Panc1 (cell line): ENCODE measurements at regions not wholly inside any gene's neighbourhood (a gene's known extent, or its start where the extent isn't known, plus 50 kb on each side); places are given as distances from the start of the nearest gene placed in this dataset.

Source experiments
- CTCF ChIP-seq: fragments of 450-650 bp; IDR thresholded peaks from 2 replicates; pipeline ENCODE4 v1.5.1; 2017; ENCODE audit warnings: mild to moderate bottlenecking
- POLR2AphosphoS5 ChIP-seq: IDR thresholded peaks from 2 replicates; pipeline ENCODE4 v1.6.1; 2012; ENCODE audit warnings: mild to moderate bottlenecking, low read depth, low read length, moderate library complexity
- REST ChIP-seq, 2 experiments: IDR thresholded peaks; 2 replicates each; pipeline ENCODE4 v1.6.1; 2011 to 2012; ENCODE audit warnings: low read depth in 2 of 2, control low read depth in 1 of 2, low read length in 1 of 2, mild to moderate bottlenecking in 1 of 2, moderate library complexity in 1 of 2; ENCODE audit not compliant: insufficient read depth in 1 of 2
- SIN3A ChIP-seq: IDR thresholded peaks from 2 replicates; pipeline ENCODE4 v1.6.1; 2012; ENCODE audit warnings: low read depth, mild to moderate bottlenecking, low read length, moderate library complexity, borderline replicate concordance; ENCODE audit not compliant: insufficient read depth

- TF ChIP-seq POLR2AphosphoS5 (no peak), CTCF (no peak), SIN3A (no peak), REST (IDR thresholded peaks at IDR 0.05; ENCODE audit: insufficient read depth in 1 of 2, low read depth in 2 of 2, low read length in 1 of 2) (no peak)
Measured at GRCh38 chr4:114046331-114046730, 66.9 kb upstream of the ARSJ start.
